ENCODE measurements at regions not wholly inside any gene's neighbourhood (a gene's known extent, or its start where the extent isn't known, plus 50 kb on each side); places are given as distances from the start of the nearest gene placed in this dataset.

GRCh38 chr5:19297934-19298333 is 690.1 kb downstream of the CDH18 start:
- no peak overlapping the region for H3K4me3 ChIP-seq (ENCODE audit: low read length)
- H4K20me1 ChIP-seq (ENCODE audit: control insufficient read depth, insufficient read depth, low read depth, low read length), result no peaks in the 10 kb centered on the region
- no peaks in the 10 kb centered on the region for H3F3A ChIP-seq (ENCODE audit: control insufficient read depth, insufficient read depth)
- H3K36me3 ChIP-seq (ENCODE audit: control insufficient read depth, low read length), result no peaks in the 10 kb centered on the region
- no peaks in the 10 kb centered on the region for H3K4me1 ChIP-seq (ENCODE audit: control insufficient read depth, low read length)
- H3K9me3 ChIP-seq (ENCODE audit: control insufficient read depth, insufficient read depth, low read length), result no peaks in the 10 kb centered on the region; the same call in 1 of the 2 replicates
- H3K9me2 ChIP-seq (replicated peaks; ENCODE audit: control insufficient read depth, low read length), result no peaks in the 10 kb centered on the region
- H3K4me2 ChIP-seq (ENCODE audit: low read length), result no peak overlapping the region
- H3K27ac ChIP-seq (ENCODE audit: low read depth, low read length), result no peak overlapping the region
- H3K27me3 ChIP-seq (ENCODE audit: control insufficient read depth, low read length), result no peaks in the 10 kb centered on the region
- no peaks in the 10 kb centered on the region for H3K79me2 ChIP-seq (ENCODE audit: control insufficient read depth, low read length)
- no peak for TF ChIP-seq CTCF (IDR thresholded peaks at IDR 0.05; ENCODE audit: low read depth, low read length, poor library complexity, severe bottlenecking)
- no peak for TF ChIP-seq EZH2phosphoT487 (IDR thresholded peaks at IDR 0.05; ENCODE audit: borderline replicate concordance, low read length)

- H3K27ac ChIP-seq (ENCODE audit: low read depth, low read length), result no peak overlapping the region
- no peak overlapping the region for H3K4me2 ChIP-seq (ENCODE audit: low read length)
- H3F3A ChIP-seq (ENCODE audit: control insufficient read depth, insufficient read depth), result no peaks in the 10 kb centered on the region
- no peaks in the 10 kb centered on the region for H4K20me1 ChIP-seq (ENCODE audit: control insufficient read depth, insufficient read depth, low read depth, low read length)
- TF ChIP-seq EZH2phosphoT487 (IDR thresholded peaks at IDR 0.05; ENCODE audit: borderline replicate concordance, low read length) (no peak), CTCF (IDR thresholded peaks at IDR 0.05; ENCODE audit: low read depth, low read length, poor library complexity, severe bottlenecking) (no peak)
- no peak overlapping the region for H3K4me3 ChIP-seq (ENCODE audit: low read length)
- H3K79me2 ChIP-seq (ENCODE audit: control insufficient read depth, low read length), result no peaks in the 10 kb centered on the region
- no peaks in the 10 kb centered on the region for H3K9me2 ChIP-seq (replicated peaks; ENCODE audit: control insufficient read depth, low read length)
- no peaks in the 10 kb centered on the region for H3K36me3 ChIP-seq (ENCODE audit: control insufficient read depth, low read length)
- no peaks in the 10 kb centered on the region for H3K4me1 ChIP-seq (ENCODE audit: control insufficient read depth, low read length)
- no peaks in the 10 kb centered on the region; the same call in 1 of the 2 replicates for H3K9me3 ChIP-seq (ENCODE audit: control insufficient read depth, insufficient read depth, low read length)
- no peaks in the 10 kb centered on the region for H3K27me3 ChIP-seq (ENCODE audit: control insufficient read depth, low read length)
Observed at GRCh38 chr5:19301271-19301670, 686.7 kb downstream of the CDH18 start.

- H4K20me1 ChIP-seq (ENCODE audit: control insufficient read depth, insufficient read depth, low read depth, low read length), result no peaks in the 10 kb centered on the region
- no peaks in the 10 kb centered on the region for H3K9me3 ChIP-seq (ENCODE audit: control insufficient read depth, insufficient read depth, low read length)
- no peaks in the 10 kb centered on the region for H3F3A ChIP-seq (ENCODE audit: control insufficient read depth, insufficient read depth)
- H3K4me3 ChIP-seq (ENCODE audit: low read length), result no peak overlapping the region
- no peaks in the 10 kb centered on the region for H3K79me2 ChIP-seq (ENCODE audit: control insufficient read depth, low read length)
- no peak overlapping the region for H3K4me2 ChIP-seq (ENCODE audit: low read length)
- TF ChIP-seq CTCF (IDR thresholded peaks at IDR 0.05; ENCODE audit: low read depth, low read length, poor library complexity, severe bottlenecking), result no peak
- no peak for TF ChIP-seq EZH2phosphoT487 (IDR thresholded peaks at IDR 0.05; ENCODE audit: borderline replicate concordance, low read length)
- H3K9me2 ChIP-seq (replicated peaks; ENCODE audit: control insufficient read depth, low read length), result no peaks in the 10 kb centered on the region
- H3K4me1 ChIP-seq (ENCODE audit: control insufficient read depth, low read length), result no peaks in the 10 kb centered on the region
- H3K27ac ChIP-seq (ENCODE audit: low read depth, low read length), result no peak overlapping the region
- H3K36me3 ChIP-seq (ENCODE audit: control insufficient read depth, low read length), result no peaks in the 10 kb centered on the region
- H3K27me3 ChIP-seq (ENCODE audit: control insufficient read depth, low read length), result no peaks in the 10 kb centered on the region
Observed at GRCh38 chr5:19314840-19315239, 673.2 kb downstream of the CDH18 start.

GRCh38 chr5:19319252-19319651 is 668.7 kb downstream of the CDH18 start:
- Histone ChIP-seq H3K4me1 (ENCODE audit: control insufficient read depth, low read length) (no peaks in the 10 kb centered on the region), H3K4me2 (ENCODE audit: low read length) (no peak overlapping the region), H3K9me2 (replicated peaks; ENCODE audit: control insufficient read depth, low read length) (no peaks in the 10 kb centered on the region), H3K79me2 (ENCODE audit: control insufficient read depth, low read length) (no peaks in the 10 kb centered on the region), H4K20me1 (ENCODE audit: control insufficient read depth, insufficient read depth, low read depth, low read length) (no peaks in the 10 kb centered on the region), H3K4me3 (ENCODE audit: low read length) (no peak overlapping the region), H3K36me3 (ENCODE audit: control insufficient read depth, low read length) (no peaks in the 10 kb centered on the region), H3K27ac (ENCODE audit: low read depth, low read length) (no peak overlapping the region), H3F3A (ENCODE audit: control insufficient read depth, insufficient read depth) (no peaks in the 10 kb centered on the region), H3K9me3 (ENCODE audit: control insufficient read depth, insufficient read depth, low read length) (no peaks in the 10 kb centered on the region), H3K27me3 (ENCODE audit: control insufficient read depth, low read length) (no peaks in the 10 kb centered on the region)
- TF ChIP-seq CTCF (IDR thresholded peaks at IDR 0.05; ENCODE audit: low read depth, low read length, poor library complexity, severe bottlenecking), result no peak
- no peak for TF ChIP-seq EZH2phosphoT487 (IDR thresholded peaks at IDR 0.05; ENCODE audit: borderline replicate concordance, low read length)
